RWPE1 (cell line): ENCODE measurements at regions not wholly inside any gene's neighbourhood (a gene's known extent, or its start where the extent isn't known, plus 50 kb on each side); places are given as distances from the start of the nearest gene placed in this dataset.

Source experiments
- CTCF ChIA-PET: fragments of 350-600 bp; sonication (Branson Sonifier 250); formaldehyde crosslinking; extraction: SDS; loops from one replicate; lab custom pipeline; 2021; lab: Yijun Ruan, JAX
- POLR2A ChIA-PET: fragments of 400-600 bp; formaldehyde crosslinking; extraction: SDS; loops from one replicate; lab custom pipeline; 2020; ENCODE audit warnings: antibody characterized with exemption; ENCODE audit not compliant: low non-redundant PET; lab: Yijun Ruan, JAX
- DNase-seq: peaks from one replicate; pipeline ENCODE4 v3.0.0; 2012; ENCODE audit warnings: low spot score
- H3K27ac ChIP-seq: fragments of 450-650 bp; 2 replicates; pipeline ENCODE4 v1.5.1; 2017
- TF ChIP-seq, protein P1 (sequence below): fragments of 450-650 bp; conservative IDR thresholded peaks from 2 replicates; pipeline ENCODE4 v1.5.1; 2017; ENCODE audit warnings: low read depth, mild to moderate bottlenecking

- CTCF ChIA-PET = no interaction called here
- TF ChIP-seq, protein P1, sequence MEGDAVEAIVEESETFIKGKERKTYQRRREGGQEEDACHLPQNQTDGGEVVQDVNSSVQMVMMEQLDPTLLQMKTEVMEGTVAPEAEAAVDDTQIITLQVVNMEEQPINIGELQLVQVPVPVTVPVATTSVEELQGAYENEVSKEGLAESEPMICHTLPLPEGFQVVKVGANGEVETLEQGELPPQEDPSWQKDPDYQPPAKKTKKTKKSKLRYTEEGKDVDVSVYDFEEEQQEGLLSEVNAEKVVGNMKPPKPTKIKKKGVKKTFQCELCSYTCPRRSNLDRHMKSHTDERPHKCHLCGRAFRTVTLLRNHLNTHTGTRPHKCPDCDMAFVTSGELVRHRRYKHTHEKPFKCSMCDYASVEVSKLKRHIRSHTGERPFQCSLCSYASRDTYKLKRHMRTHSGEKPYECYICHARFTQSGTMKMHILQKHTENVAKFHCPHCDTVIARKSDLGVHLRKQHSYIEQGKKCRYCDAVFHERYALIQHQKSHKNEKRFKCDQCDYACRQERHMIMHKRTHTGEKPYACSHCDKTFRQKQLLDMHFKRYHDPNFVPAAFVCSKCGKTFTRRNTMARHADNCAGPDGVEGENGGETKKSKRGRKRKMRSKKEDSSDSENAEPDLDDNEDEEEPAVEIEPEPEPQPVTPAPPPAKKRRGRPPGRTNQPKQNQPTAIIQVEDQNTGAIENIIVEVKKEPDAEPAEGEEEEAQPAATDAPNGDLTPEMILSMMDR = no peak
- no peak overlapping the region for H3K27ac ChIP-seq
- DNase-seq = no peak
- POLR2A ChIA-PET = no interaction called here
These were observed 187.8 kb downstream of the ZNF516 start for GRCh38 chr18:76307293-76307690.

GRCh38 chr18:76306685-76307292 is 188.3 kb downstream of the ZNF516 start:
- no peak for DNase-seq
- POLR2A ChIA-PET = no interaction called here
- H3K27ac ChIP-seq = no peak overlapping the region
- TF ChIP-seq, protein P1 = no peak
- CTCF ChIA-PET = interaction anchor here (0.6 kb wide), 1 partner anchor 981 kb away, joined by 3 read pairs; no protein-coding TSS in a partner anchor

GRCh38 chr18:76285866-76286265 is 209.2 kb downstream of the ZNF516 start:
- no peak for DNase-seq
- no peak overlapping the region for H3K27ac ChIP-seq
- ChIA-PET CTCF (no interaction called here), POLR2A (no interaction called here)
- TF ChIP-seq, protein P1 = no peak

DNA sequence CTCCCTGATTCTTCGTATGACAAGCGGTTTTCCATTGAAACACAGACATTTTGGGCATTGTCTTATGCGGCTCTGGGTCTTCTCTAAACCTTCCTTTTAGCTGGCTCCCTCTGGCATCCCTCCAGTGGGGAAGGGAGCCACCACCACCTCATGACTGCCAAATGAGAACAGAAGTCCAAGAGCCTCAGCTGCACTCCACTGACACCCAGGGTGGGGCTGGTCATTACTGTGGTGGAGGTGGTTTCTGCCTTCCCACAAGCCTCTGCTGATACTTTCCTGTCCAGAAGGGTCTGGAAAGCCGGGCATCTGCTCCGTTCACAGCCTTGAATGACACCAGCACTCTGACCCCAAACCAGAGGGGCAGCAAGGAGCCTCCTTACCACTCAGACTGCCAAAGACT is 213.5 kb downstream of the ZNF516 start:
- CTCF ChIA-PET = no interaction called here
- DNase-seq = no peak
- POLR2A ChIA-PET = no interaction called here
- no peak overlapping the region for H3K27ac ChIP-seq
- TF ChIP-seq, protein P1 = no peak

DNA sequence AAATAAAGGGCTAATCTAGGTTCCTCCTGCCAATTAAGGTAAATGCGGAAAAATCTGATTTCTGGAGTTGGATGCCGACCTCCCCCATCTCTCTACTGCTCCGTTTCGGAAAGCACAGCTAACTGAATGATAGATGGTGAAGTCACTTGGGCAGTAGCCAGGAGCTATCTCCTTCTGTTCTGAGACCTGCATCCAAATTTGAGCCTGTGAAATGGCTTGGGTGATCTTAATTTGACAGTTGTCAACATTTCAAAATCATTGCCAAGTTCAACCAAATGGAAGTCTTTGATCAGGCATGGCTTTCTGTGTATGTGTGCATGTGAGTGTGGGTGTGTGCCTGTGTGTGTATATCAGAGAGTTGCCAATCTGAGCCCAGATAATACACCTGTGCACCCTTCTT is 217.2 kb downstream of the ZNF516 start:
- POLR2A ChIA-PET = no interaction called here

DNA sequence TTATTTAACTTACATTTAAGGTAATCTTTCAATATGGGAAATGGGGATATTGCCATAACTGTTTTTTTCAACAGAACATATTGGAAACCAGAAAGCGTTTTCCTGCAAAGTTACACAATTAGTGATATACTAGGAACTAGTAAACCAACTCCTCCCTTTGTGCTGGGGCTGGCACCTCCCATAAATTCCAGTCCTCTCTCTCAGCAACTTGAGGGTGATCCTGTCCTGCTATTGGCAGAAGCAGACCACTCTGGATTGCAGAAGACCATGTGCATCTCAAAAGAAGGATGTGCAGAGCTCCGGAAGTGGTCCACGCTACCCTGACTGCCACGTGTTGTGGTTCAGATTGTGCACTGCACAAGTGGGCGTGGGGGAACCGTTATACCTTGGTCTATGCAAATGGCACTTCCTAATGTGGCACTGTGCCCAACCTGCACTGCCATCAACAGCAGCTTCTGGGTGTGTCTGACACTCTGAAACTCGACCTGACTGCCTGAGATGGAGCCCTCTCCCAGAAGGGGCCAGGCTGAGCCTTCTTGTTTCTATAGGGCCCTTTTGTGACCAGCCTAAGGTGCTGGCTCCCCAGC is 219.2 kb downstream of the ZNF516 start:
- no peak overlapping the region for H3K27ac ChIP-seq
- ChIA-PET POLR2A (no interaction called here), CTCF (no interaction called here)
- no peak for DNase-seq
- TF ChIP-seq, protein P1 = no peak

More for the DNA sequence above, 217.2 kb downstream of the ZNF516 start:
- TF ChIP-seq, protein P1 = no peak
- CTCF ChIA-PET = interaction anchor here (0.6 kb wide), 1 partner anchor 121 kb away, joined by 7 read pairs; no protein-coding TSS in a partner anchor
- H3K27ac ChIP-seq = no peak overlapping the region
- no peak for DNase-seq
